Panc1 (cell line): ENCODE measurements at regions not wholly inside any gene's neighbourhood (a gene's known extent, or its start where the extent isn't known, plus 50 kb on each side); places are given as distances from the start of the nearest gene placed in this dataset.

ENCODE experiments used
- ATAC-seq: fragments of 200-7000 bp; cut with Tn5 transposase; 2 replicates; pipeline ENCODE4 v1.9.1; 2020; ENCODE audit warnings: mild to moderate bottlenecking, moderate library complexity
- BruUV-seq: library from RNA; stranded (reverse); fragments of 400-500 nt; replicated peaks from 2 replicates; lab custom pipeline; 2021; lab: Mats Ljungman, UMichigan
- CTCF ChIA-PET: fragments of 300-600 bp; sonication (Branson Sonifier 250); formaldehyde crosslinking; loops from one replicate; lab custom pipeline; 2022; ENCODE audit warnings: antibody characterized with exemption; lab: Charles Lee
- POLR2A ChIA-PET: fragments of 300-600 bp; sonication (Branson Sonifier 250); formaldehyde crosslinking; loops from one replicate; lab custom pipeline; 2022; ENCODE audit warnings: antibody characterized with exemption; lab: Charles Lee
- DNase-seq: peaks from one replicate; pipeline ENCODE4 v3.0.0-alpha.2; 2010; ENCODE audit warnings: low read depth, low spot score
- H3K27ac ChIP-seq: 2 replicates; pipeline ENCODE4 v1.5.1; 2011; ENCODE audit warnings: mild to moderate bottlenecking, low read length, inconsistent platforms
- H3K27me3 ChIP-seq: fragments of 200-500 bp; sonication (Bioruptor generic); 2 replicates; pipeline ENCODE4 v1.6.0; 2014; ENCODE audit warnings: low read length, inconsistent platforms; ENCODE audit not compliant: control insufficient read depth, insufficient read depth
- H3K36me3 ChIP-seq: fragments of 200-500 bp; sonication (Bioruptor generic); 2 replicates; pipeline ENCODE4 v1.5.1; 2014; ENCODE audit warnings: inconsistent platforms, mild to moderate bottlenecking, low read length, moderate library complexity; ENCODE audit not compliant: control insufficient read depth, insufficient read depth
- H3K4me1 ChIP-seq: 2 replicates; pipeline ENCODE4 v1.5.1; 2011; ENCODE audit warnings: inconsistent platforms, mild to moderate bottlenecking, low read length, moderate library complexity; ENCODE audit not compliant: control insufficient read depth, insufficient read depth
- H3K4me3 ChIP-seq, 2 experiments: 2 replicates each; pipeline ENCODE4 v1.5.1; 2011 to 2012; ENCODE audit warnings: low read depth in 2 of 2, low read length in 2 of 2, mild to moderate bottlenecking in 2 of 2, inconsistent platforms in 1 of 2, moderate library complexity in 1 of 2
- H3K9me3 ChIP-seq: fragments of 200-500 bp; sonication (Bioruptor generic); 2 replicates; pipeline ENCODE4 v1.5.1; 2014; ENCODE audit warnings: low read depth, mild to moderate bottlenecking, inconsistent platforms, low read length, moderate library complexity; ENCODE audit not compliant: control insufficient read depth, insufficient read depth
- CTCF ChIP-seq: fragments of 450-650 bp; IDR thresholded peaks from 2 replicates; pipeline ENCODE4 v1.5.1; 2017; ENCODE audit warnings: mild to moderate bottlenecking
- POLR2AphosphoS5 ChIP-seq: IDR thresholded peaks from 2 replicates; pipeline ENCODE4 v1.6.1; 2012; ENCODE audit warnings: mild to moderate bottlenecking, low read depth, low read length, moderate library complexity
- REST ChIP-seq, 2 experiments: IDR thresholded peaks; 2 replicates each; pipeline ENCODE4 v1.6.1; 2011 to 2012; ENCODE audit warnings: low read depth in 2 of 2, control low read depth in 1 of 2, low read length in 1 of 2, mild to moderate bottlenecking in 1 of 2, moderate library complexity in 1 of 2; ENCODE audit not compliant: insufficient read depth in 1 of 2
- SIN3A ChIP-seq: IDR thresholded peaks from 2 replicates; pipeline ENCODE4 v1.6.1; 2012; ENCODE audit warnings: low read depth, mild to moderate bottlenecking, low read length, moderate library complexity, borderline replicate concordance; ENCODE audit not compliant: insufficient read depth
- TCF7L2 ChIP-seq: IDR thresholded peaks from 2 replicates; pipeline ENCODE4 v1.6.1; 2011; ENCODE audit warnings: mild to moderate bottlenecking, low read depth, low read length, inconsistent platforms
- in situ Hi-C: cut with HindIII; loops from 2 replicates; pipeline ENCODE4 v1.10.0; 2016; ENCODE audit warnings: low sequenced_read_pairs, low pct_unique_long_range_greater_than_20kb
- intact Hi-C: fragments of 100-400 bp; cut with micrococcal nuclease; formaldehyde crosslinking; loops from one replicate; pipeline ENCODE4 v1.10.0; 2022; ENCODE audit not compliant: unreplicated experiment

DNA sequence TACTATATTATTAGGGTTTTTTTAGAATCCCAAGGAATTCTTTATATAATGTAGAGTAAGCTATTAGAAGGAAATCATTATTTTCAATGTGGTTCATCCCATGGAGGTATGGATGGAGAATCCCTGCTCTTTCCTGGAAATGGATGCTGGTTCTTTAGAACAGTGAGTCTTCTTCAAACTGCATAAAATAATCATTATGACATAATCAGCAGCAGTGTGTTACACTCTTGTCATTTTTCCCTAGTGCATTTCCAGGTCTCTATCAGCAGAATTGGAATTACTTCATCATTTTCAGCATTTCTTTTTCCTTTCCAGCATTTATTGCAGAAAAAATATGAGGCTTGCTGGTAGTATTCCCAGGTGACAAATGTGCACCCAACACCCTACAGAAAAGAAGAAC is 168.1 kb downstream of the ETAA1 start:
- no peak overlapping the region for H3K27ac ChIP-seq
- ATAC-seq = no peak
- no peaks in the 10 kb centered on the region for H3K4me1 ChIP-seq
- TF ChIP-seq TCF7L2 (no peak), SIN3A (no peak), POLR2AphosphoS5 (no peak), CTCF (no peak), REST (IDR thresholded peaks at IDR 0.05; ENCODE audit: insufficient read depth in 1 of 2, low read depth in 2 of 2, low read length in 1 of 2) (no peak)
- no TSS peak for BruUV-seq
- H3K9me3 ChIP-seq = no peaks in the 10 kb centered on the region
- no peaks in the 10 kb centered on the region for H3K36me3 ChIP-seq
- no peak overlapping the region for H3K4me3 ChIP-seq
- intact Hi-C loops = no loop called here
- ChIA-PET POLR2A (no interaction called here), CTCF (no interaction called here)
- DNase-seq = no peak
- in situ Hi-C loops = no loop called here
- H3K27me3 ChIP-seq = no peaks in the 10 kb centered on the region

GRCh38 chr2:67565761-67566160 is 168.6 kb downstream of the ETAA1 start:
- no TSS peak for BruUV-seq
- ChIA-PET POLR2A (no interaction called here), CTCF (no interaction called here)
- no peak overlapping the region for H3K4me3 ChIP-seq
- no peaks in the 10 kb centered on the region for H3K4me1 ChIP-seq
- no peak overlapping the region for H3K27ac ChIP-seq
- ATAC-seq (no peak), DNase-seq (no peak)
- in situ Hi-C loops = no loop called here
- intact Hi-C loops = no loop called here
- no peaks in the 10 kb centered on the region for H3K9me3 ChIP-seq
- H3K27me3 ChIP-seq = no peaks in the 10 kb centered on the region
- H3K36me3 ChIP-seq = no peaks in the 10 kb centered on the region
- no peak for TF ChIP-seq REST (IDR thresholded peaks at IDR 0.05; ENCODE audit: insufficient read depth in 1 of 2, low read depth in 2 of 2, low read length in 1 of 2)
